Right lobe of liver (tissue), 4 donors: ENCODE measurements at regions not wholly inside any gene's neighbourhood (a gene's known extent, or its start where the extent isn't known, plus 50 kb on each side); places are given as distances from the start of the nearest gene placed in this dataset.

ENCODE experiments used
- POLR2A ChIP-seq: fragments of 450-650 bp; IDR thresholded peaks from one replicate; pipeline ENCODE4 v1.6.1; 2017; ENCODE audit warnings: antibody characterized with exemption, mild to moderate bottlenecking
- TF ChIP-seq, protein P1 (sequence below), 4 donors: fragments of 200-600 bp in 3 of 4; fragments of 450-650 bp in 1 of 4; IDR thresholded peaks; one replicate each; pipeline versions ENCODE4 v1.5.1 to v1.8.0; 2016 to 2022; ENCODE audit warnings: antibody characterized with exemption in 4 of 4, mild to moderate bottlenecking in 2 of 4
- donor health status: DM: no; HTN: no; CAD: no.
- donor health status: DM: no; HTN: no; CAD: no.
- donor health status: DM: no; HTN: yes; CAD: no.

DNA sequence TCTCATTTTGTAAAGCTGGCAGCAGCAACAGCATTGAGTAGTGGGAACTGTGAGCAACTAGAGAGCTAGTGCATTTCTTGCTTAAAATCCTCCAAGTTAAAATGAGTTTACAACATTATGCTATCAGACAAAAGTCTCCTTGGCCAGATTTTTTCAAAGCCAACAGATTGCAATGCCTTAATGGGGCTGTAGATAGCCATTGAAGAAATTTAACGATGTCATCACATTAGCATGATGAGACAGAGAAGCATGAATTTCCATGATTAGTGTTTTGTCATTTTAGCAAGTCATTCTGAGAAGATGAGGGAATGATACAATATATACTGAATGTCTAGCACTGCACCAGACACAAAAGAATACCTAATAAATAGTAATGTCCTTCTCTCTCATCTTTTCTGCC lies 307.5 kb upstream of the REG3G start:
- TF ChIP-seq, protein P1, sequence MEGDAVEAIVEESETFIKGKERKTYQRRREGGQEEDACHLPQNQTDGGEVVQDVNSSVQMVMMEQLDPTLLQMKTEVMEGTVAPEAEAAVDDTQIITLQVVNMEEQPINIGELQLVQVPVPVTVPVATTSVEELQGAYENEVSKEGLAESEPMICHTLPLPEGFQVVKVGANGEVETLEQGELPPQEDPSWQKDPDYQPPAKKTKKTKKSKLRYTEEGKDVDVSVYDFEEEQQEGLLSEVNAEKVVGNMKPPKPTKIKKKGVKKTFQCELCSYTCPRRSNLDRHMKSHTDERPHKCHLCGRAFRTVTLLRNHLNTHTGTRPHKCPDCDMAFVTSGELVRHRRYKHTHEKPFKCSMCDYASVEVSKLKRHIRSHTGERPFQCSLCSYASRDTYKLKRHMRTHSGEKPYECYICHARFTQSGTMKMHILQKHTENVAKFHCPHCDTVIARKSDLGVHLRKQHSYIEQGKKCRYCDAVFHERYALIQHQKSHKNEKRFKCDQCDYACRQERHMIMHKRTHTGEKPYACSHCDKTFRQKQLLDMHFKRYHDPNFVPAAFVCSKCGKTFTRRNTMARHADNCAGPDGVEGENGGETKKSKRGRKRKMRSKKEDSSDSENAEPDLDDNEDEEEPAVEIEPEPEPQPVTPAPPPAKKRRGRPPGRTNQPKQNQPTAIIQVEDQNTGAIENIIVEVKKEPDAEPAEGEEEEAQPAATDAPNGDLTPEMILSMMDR (IDR thresholded peaks at IDR 0.05), result no peak
- no peak for TF ChIP-seq POLR2A
